Colonic mucosa (tissue), 4 donors: ENCODE measurements at regions not wholly inside any gene's neighbourhood (a gene's known extent, or its start where the extent isn't known, plus 50 kb on each side); places are given as distances from the start of the nearest gene placed in this dataset.

ENCODE experiments used
- DNase-seq: peaks from one replicate; pipeline ENCODE4 v3.0.0-alpha.2; 2020
- H3K27ac ChIP-seq: fragments of 200-600 bp; one replicate; pipeline ENCODE4 v1.8.0; 2021
- H3K27me3 ChIP-seq: fragments of 200-600 bp; one replicate; pipeline ENCODE4 v1.8.0; 2021
- H3K36me3 ChIP-seq: fragments of 200-600 bp; one replicate; pipeline ENCODE4 v1.8.0; 2021
- H3K4me1 ChIP-seq: fragments of 200-600 bp; one replicate; pipeline ENCODE4 v1.8.0; 2021; ENCODE audit warnings: mild to moderate bottlenecking
- H3K4me3 ChIP-seq: fragments of 200-600 bp; one replicate; pipeline ENCODE4 v1.8.0; 2021
- H3K9ac ChIP-seq, 2 donors: one replicate each; pipeline ENCODE4 v1.7.0; 2013; ENCODE audit warnings: control low read depth in 2 of 2, low read depth in 2 of 2, low read length in 2 of 2
- H3K9me3 ChIP-seq: fragments of 200-600 bp; one replicate; pipeline ENCODE4 v1.8.0; 2021
- intact Hi-C: fragments of 100-400 bp; cut with DNase I; formaldehyde crosslinking; loops from one replicate; pipeline ENCODE4 v1.14.1; 2022
- TF ChIP-seq, protein P1 (sequence below): fragments of 200-600 bp; IDR thresholded peaks from one replicate; pipeline ENCODE4 v1.8.0; 2022; ENCODE audit warnings: antibody characterized with exemption, mild to moderate bottlenecking
- donor health status: healthy.
- donor health status: DM: no; HTN: no; CAD: no.
- donor health status: DM: no; HTN: no; CAD: no.

DNA sequence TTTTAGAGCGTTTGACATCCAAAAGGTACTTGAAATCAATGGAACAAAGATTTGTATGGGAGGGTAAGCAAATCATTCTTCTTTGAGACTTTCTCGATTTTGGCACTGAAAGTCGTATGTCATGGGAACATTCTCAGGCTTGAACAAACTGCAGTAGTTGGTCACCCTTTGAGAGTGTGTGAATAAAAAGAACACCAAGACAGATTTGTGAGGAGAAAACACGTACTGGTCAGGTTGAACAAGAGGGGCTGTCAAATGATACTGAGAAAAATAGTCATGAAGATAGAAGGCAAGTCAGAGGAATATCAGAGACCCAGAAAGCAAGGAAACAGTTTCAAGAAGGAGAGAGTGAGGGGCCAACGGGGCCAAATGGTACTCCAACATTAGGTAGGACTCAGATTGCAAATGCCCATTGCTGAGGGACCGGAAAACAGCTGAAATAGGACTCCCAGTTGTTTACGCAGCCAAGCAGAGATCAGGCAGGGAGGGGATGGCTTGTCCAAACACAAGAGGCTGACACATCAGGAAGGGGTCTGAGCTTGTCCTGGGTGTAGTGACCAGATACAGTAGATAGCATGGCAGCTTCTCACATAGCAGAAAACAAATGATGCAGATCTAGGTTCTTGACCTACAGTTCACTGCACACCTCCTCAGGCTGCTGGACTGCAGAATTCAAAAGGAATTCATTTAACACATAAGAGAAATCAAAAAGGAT lies 74.5 kb upstream of the MYOCD start:
- intact Hi-C loops = no loop called here
- H3K9me3 ChIP-seq = no peaks in the 10 kb centered on the region
- no peaks in the 10 kb centered on the region for H3K4me1 ChIP-seq
- TF ChIP-seq, protein P1, sequence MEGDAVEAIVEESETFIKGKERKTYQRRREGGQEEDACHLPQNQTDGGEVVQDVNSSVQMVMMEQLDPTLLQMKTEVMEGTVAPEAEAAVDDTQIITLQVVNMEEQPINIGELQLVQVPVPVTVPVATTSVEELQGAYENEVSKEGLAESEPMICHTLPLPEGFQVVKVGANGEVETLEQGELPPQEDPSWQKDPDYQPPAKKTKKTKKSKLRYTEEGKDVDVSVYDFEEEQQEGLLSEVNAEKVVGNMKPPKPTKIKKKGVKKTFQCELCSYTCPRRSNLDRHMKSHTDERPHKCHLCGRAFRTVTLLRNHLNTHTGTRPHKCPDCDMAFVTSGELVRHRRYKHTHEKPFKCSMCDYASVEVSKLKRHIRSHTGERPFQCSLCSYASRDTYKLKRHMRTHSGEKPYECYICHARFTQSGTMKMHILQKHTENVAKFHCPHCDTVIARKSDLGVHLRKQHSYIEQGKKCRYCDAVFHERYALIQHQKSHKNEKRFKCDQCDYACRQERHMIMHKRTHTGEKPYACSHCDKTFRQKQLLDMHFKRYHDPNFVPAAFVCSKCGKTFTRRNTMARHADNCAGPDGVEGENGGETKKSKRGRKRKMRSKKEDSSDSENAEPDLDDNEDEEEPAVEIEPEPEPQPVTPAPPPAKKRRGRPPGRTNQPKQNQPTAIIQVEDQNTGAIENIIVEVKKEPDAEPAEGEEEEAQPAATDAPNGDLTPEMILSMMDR = no peak
- H3K4me3 ChIP-seq = no peak overlapping the region
- no peaks in the 10 kb centered on the region for H3K27me3 ChIP-seq
- no peaks in the 10 kb centered on the region for H3K36me3 ChIP-seq
- H3K27ac ChIP-seq = no peak overlapping the region
- no peak for DNase-seq
- no peak overlapping the region for H3K9ac ChIP-seq

DNA sequence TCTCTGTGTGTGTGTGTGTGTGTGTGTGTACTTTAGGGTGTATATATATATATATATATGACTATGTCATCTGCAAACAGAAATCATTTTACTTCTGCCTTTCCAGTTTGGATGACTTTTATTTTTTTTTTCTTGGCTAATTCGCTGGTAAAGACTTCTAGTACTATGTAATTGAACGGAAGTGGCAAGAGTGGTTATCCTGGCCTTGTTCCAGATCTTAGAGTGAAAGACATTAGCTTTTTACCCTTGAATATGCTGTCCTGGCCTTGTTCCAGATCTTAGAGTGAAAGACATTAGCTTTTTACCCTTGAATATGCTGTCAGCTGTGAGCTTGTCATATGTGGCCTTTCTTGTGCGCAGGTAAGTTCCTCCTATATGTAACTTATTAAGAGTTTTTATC lies 72.7 kb upstream of the MYOCD start:
- no peak overlapping the region for H3K27ac ChIP-seq
- H3K4me1 ChIP-seq = no peaks in the 10 kb centered on the region
- TF ChIP-seq, protein P1 = no peak
- no peaks in the 10 kb centered on the region for H3K36me3 ChIP-seq
- no peak overlapping the region for H3K9ac ChIP-seq
- intact Hi-C loops = no loop called here
- no peak overlapping the region for H3K4me3 ChIP-seq
- DNase-seq = no peak
- no peaks in the 10 kb centered on the region for H3K27me3 ChIP-seq
- no peaks in the 10 kb centered on the region for H3K9me3 ChIP-seq

DNA sequence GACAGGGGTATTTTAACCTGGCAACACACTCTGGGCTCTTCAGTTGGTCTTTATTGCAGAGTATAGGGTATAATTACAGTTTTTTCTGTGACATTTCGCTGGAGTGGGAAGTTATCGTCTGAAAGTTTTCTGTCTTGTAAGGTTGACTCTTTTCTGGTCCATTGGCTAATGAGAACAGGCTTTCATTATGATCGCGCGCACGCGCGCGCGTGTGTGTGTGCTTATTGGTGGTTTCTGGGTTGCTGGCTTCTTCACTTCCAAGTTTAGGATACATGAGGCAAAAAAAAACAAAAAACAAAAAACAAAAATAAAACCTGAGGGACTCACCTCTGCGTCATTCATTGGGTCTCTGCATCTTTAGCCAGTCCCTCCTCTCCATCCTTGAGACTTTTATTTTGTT lies 68.7 kb upstream of the MYOCD start:
- intact Hi-C loops = no loop called here

DNA sequence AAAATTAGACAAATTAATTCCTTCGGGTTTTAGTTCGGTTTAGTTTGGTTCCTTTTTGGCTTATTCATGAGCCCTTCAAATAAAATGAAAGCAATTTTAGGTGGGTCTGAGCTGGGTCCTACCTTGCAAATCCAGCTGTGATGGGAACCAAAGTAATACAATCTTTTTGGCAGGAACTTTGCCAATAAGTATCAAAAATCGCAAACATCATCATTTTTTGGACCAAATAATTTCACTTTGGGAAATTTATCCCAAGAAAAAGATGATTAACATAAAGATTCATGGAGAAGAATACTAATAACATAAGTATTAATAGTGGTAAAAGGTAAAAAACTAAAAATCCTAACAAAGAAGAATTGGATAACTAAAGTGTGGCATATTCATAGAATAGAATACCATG lies 67.8 kb upstream of the MYOCD start:
- intact Hi-C loops = no loop called here
- no peaks in the 10 kb centered on the region for H3K9me3 ChIP-seq

More for the DNA sequence above, 68.7 kb upstream of the MYOCD start:
- Histone ChIP-seq H3K27ac (no peak overlapping the region), H3K4me3 (no peak overlapping the region), H3K27me3 (no peaks in the 10 kb centered on the region), H3K9ac (no peak overlapping the region), H3K9me3 (no peaks in the 10 kb centered on the region), H3K36me3 (no peaks in the 10 kb centered on the region), H3K4me1 (no peaks in the 10 kb centered on the region)
- DNase-seq = no peak
- TF ChIP-seq, protein P1 = no peak

DNA sequence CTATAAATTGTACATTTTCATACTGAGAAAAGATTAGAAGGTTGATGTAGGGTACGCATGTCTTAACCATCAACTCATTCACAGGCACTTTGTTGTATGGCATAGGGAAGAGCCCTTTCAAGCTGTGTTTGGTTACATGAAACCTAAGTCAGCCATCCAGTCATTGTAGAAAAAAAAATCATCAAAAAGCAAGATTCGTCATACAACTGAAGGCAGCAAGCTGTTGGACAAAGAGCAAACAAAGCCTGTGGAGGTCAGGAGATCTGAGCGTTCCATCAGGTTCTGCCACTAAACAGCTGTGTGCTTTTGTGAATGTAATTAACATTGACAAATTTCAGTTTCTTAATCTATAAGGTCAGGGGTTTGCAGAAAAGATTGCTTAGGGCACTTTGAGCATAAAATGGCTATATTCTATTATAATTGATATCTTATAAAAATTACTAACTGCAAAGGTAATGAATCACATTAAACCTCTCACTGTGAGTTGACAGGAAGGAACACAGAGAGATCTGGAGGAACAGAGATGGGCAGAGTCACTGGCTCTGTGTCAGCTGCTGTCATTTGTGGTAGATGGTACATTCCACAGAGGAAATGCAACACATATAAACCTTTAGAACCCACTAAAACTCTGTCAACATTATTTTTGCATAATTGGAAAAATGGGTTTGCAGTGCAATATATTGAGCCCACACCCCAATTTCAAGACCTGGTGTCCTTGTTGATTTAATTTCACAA lies 66.3 kb upstream of the MYOCD start:
- DNase-seq = no peak

More for the DNA sequence above, 67.8 kb upstream of the MYOCD start:
- no peaks in the 10 kb centered on the region for H3K36me3 ChIP-seq
- no peak overlapping the region for H3K9ac ChIP-seq
- no peak for DNase-seq
- H3K27me3 ChIP-seq = no peaks in the 10 kb centered on the region
- H3K27ac ChIP-seq = no peak overlapping the region
- H3K4me3 ChIP-seq = no peak overlapping the region
- TF ChIP-seq, protein P1 = no peak
- H3K4me1 ChIP-seq = no peaks in the 10 kb centered on the region

More for the DNA sequence above, 66.3 kb upstream of the MYOCD start:
- Histone ChIP-seq H3K36me3 (no peaks in the 10 kb centered on the region), H3K4me1 (no peaks in the 10 kb centered on the region), H3K9me3 (no peaks in the 10 kb centered on the region), H3K4me3 (no peak overlapping the region), H3K27me3 (no peaks in the 10 kb centered on the region), H3K9ac (no peak overlapping the region), H3K27ac (no peak overlapping the region)
- intact Hi-C loops = no loop called here
- TF ChIP-seq, protein P1 = no peak
